ENCODE measurements at regions not wholly inside any gene's neighbourhood (a gene's known extent, or its start where the extent isn't known, plus 50 kb on each side); places are given as distances from the start of the nearest gene placed in this dataset.

DNA sequence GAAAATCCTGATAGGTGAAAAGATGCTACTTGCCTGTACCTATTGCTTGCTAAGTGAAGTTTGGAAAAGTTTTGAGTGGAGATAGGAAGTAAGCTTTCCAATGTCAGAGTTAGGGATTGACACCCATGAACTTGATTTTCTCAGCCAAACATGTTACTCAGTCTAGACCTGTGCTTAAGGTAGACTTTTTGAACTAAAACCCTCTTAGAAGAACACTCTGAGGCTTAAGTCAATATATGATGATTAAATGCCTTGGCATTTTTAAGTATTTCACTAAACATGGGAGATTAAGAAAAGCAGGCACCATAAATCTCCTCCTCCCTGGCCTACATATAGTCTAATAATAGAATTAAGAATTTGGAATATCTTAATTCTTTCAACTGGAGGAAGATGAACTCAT, 785.6 kb upstream of the SOX9 start:
- TF ChIP-seq TCF7 (CRISPR knock-in tag; IDR thresholded peaks at IDR 0.05; ENCODE audit: low read depth) = no peak
- TF ChIP-seq CTCF (IDR thresholded peaks at IDR 0.05) = no peak
- TF ChIP-seq NR3C1 (CRISPR knock-in tag; conservative IDR thresholded peaks at IDR 0.05; ENCODE audit: low read depth) = no peak
- TF ChIP-seq FOXP1 (CRISPR knock-in tag; IDR thresholded peaks at IDR 0.05; ENCODE audit: borderline replicate concordance) = no peak
- no peak for TF ChIP-seq ZNF416 (CRISPR knock-in tag; IDR thresholded peaks at IDR 0.05)
- no peak for TF ChIP-seq USF2 (CRISPR knock-in tag; IDR thresholded peaks at IDR 0.05)
- TF ChIP-seq TP53 (CRISPR knock-in tag; IDR thresholded peaks at IDR 0.05) = no peak
- TF ChIP-seq, protein P1, sequence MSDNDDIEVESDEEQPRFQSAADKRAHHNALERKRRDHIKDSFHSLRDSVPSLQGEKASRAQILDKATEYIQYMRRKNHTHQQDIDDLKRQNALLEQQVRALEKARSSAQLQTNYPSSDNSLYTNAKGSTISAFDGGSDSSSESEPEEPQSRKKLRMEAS (CRISPR knock-in tag; IDR thresholded peaks at IDR 0.05) = no peak
- TF ChIP-seq, protein P2, sequence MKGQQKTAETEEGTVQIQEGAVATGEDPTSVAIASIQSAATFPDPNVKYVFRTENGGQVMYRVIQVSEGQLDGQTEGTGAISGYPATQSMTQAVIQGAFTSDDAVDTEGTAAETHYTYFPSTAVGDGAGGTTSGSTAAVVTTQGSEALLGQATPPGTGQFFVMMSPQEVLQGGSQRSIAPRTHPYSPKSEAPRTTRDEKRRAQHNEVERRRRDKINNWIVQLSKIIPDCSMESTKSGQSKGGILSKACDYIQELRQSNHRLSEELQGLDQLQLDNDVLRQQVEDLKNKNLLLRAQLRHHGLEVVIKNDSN (CRISPR knock-in tag; IDR thresholded peaks at IDR 0.05) = no peak
- TF ChIP-seq, protein P3, sequence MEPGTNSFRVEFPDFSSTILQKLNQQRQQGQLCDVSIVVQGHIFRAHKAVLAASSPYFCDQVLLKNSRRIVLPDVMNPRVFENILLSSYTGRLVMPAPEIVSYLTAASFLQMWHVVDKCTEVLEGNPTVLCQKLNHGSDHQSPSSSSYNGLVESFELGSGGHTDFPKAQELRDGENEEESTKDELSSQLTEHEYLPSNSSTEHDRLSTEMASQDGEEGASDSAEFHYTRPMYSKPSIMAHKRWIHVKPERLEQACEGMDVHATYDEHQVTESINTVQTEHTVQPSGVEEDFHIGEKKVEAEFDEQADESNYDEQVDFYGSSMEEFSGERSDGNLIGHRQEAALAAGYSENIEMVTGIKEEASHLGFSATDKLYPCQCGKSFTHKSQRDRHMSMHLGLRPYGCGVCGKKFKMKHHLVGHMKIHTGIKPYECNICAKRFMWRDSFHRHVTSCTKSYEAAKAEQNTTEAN (CRISPR knock-in tag; IDR thresholded peaks at IDR 0.05) = no peak
